GM18508 (cell line): ENCODE measurements at regions not wholly inside any gene's neighbourhood (a gene's known extent, or its start where the extent isn't known, plus 50 kb on each side); places are given as distances from the start of the nearest gene placed in this dataset.

Experiments
- ATAC-seq: cut with Tn5 transposase; IDR thresholded peaks from one replicate; pipeline ENCODE4 v1.9.1; 2021; ENCODE audit warnings: moderate number of reproducible peaks; ENCODE audit not compliant: insufficient read depth, unreplicated experiment

- no peak for ATAC-seq
Measured at GRCh38 chr1:88288571-88288970, 395.5 kb upstream of the PKN2 start.

GRCh38 chr1:88289401-88290102, 394.5 kb upstream of the PKN2 start:
- no peak for ATAC-seq

- ATAC-seq: no peak
Measured at GRCh38 chr1:88291611-88292354, 392.3 kb upstream of the PKN2 start.

- ATAC-seq: no peak
Measured at GRCh38 chr1:88293691-88294190, 390.3 kb upstream of the PKN2 start.

GRCh38 chr1:88296227-88296626, 387.8 kb upstream of the PKN2 start:
- no peak for ATAC-seq

- ATAC-seq: no peak
Measured at GRCh38 chr1:88296642-88297041, 387.4 kb upstream of the PKN2 start.

GRCh38 chr1:88298506-88298905, 385.6 kb upstream of the PKN2 start:
- ATAC-seq: no peak

GRCh38 chr1:88300752-88301263, 383.3 kb upstream of the PKN2 start:
- no peak for ATAC-seq

- ATAC-seq: no peak
Measured at GRCh38 chr1:88302843-88303486, 381.1 kb upstream of the PKN2 start.

GRCh38 chr1:88311265-88311664, 372.8 kb upstream of the PKN2 start:
- ATAC-seq: no peak

- no peak for ATAC-seq
Measured at GRCh38 chr1:88311907-88312306, 372.2 kb upstream of the PKN2 start.

GRCh38 chr1:88317396-88317795, 366.7 kb upstream of the PKN2 start:
- ATAC-seq: no peak

GRCh38 chr1:88318740-88319139, 365.3 kb upstream of the PKN2 start:
- no peak for ATAC-seq

GRCh38 chr1:88320291-88320690, 363.8 kb upstream of the PKN2 start:
- no peak for ATAC-seq

GRCh38 chr1:88321706-88322105, 362.4 kb upstream of the PKN2 start:
- ATAC-seq: no peak

GRCh38 chr1:88324899-88325298, 359.2 kb upstream of the PKN2 start:
- ATAC-seq: no peak

- no peak for ATAC-seq
Measured at GRCh38 chr1:88327391-88328267, 356.4 kb upstream of the PKN2 start.

GRCh38 chr1:88330201-88330600, 353.9 kb upstream of the PKN2 start:
- no peak for ATAC-seq

- no peak for ATAC-seq
Measured at GRCh38 chr1:88333086-88333695, 350.9 kb upstream of the PKN2 start.

- no peak for ATAC-seq
Measured at GRCh38 chr1:88341447-88341846, 342.6 kb upstream of the PKN2 start.
